COR-L47 (cell line): ENCODE measurements at regions not wholly inside any gene's neighbourhood (a gene's known extent, or its start where the extent isn't known, plus 50 kb on each side); places are given as distances from the start of the nearest gene placed in this dataset.

ENCODE experiments used
- DNase-seq: peaks from one replicate; lab custom pipeline; 2025; lab: John Stamatoyannopoulos, UW

DNA sequence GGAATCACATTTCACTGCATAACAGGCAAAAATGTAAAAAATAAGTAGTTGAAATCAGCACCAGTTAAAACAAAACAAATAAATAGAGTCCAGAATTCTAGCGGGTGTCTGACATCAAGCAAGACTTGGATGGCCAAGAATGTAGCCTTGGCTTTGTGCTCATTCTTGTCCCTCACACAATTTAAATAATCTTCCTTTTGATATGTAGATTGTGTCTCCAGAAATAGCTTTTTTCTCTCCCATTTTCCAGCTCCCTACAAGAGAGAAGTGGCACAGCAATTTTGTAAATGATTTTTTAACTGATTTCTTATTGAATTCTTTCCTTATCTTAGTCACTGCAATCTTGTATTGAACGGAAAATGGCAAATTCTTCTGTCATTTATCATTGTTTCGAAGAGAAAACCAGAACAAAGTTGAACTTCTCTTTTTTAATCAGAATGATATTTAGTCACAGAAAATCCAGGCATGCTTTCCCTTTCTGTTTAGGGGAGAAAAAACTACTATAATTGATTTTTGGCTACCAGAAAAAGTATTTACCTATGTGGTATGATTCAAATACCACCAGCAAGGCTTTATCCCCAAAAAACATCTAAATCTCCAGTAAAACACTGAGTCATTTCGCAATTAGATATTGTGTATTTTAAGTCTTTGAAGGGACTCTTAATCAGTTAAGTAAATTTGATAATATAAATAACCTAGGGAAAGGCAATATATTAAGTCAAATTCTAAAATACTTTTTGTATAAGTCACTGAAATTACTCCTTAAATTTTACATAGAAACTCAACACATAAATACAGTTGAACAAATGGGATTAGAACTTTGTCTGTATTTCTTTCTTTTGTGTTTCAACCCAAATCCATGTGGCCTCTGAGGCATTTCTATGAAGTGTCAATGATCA lies 481.7 kb downstream of the GBE1 start:
- no peak for DNase-seq

DNA sequence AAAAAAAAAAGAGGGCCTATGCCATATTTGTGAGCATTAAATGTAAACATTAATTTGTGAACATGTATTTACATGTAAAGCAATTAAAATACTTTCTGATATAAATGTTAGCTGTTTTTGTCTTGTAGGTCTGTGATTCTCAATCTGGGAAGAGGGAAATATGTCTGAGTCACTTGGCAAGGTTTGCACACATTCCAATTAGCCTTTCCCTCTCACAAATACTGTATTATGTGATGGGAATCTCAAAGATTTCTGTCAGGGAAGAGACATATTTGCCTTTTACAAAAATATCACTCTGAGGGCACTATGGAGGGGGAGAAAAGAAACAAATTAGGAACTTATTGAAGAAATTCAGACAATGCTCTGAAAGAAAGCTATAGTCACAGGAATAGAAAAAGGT lies 483.6 kb downstream of the GBE1 start:
- DNase-seq, result no peak

DNA sequence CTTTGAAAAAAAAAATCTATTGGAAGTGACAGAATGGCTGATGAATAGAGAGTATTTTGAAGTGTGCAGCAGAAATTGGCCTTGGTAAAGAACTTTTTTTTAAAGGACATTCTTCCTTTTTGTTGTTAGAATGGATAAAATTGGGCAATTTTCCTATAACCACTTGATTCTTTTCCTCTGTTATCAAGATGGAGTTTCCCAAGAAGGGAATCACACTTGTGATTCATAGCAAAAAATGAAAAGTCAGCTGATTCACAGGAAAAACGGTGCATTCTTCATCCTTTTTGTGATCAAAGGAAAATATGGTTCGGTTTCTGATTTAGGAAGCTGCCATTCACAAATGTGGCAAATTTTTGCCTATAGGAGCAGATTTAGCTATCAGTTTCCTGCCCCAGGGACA lies 486.8 kb downstream of the GBE1 start:
- DNase-seq, result no peak

DNA sequence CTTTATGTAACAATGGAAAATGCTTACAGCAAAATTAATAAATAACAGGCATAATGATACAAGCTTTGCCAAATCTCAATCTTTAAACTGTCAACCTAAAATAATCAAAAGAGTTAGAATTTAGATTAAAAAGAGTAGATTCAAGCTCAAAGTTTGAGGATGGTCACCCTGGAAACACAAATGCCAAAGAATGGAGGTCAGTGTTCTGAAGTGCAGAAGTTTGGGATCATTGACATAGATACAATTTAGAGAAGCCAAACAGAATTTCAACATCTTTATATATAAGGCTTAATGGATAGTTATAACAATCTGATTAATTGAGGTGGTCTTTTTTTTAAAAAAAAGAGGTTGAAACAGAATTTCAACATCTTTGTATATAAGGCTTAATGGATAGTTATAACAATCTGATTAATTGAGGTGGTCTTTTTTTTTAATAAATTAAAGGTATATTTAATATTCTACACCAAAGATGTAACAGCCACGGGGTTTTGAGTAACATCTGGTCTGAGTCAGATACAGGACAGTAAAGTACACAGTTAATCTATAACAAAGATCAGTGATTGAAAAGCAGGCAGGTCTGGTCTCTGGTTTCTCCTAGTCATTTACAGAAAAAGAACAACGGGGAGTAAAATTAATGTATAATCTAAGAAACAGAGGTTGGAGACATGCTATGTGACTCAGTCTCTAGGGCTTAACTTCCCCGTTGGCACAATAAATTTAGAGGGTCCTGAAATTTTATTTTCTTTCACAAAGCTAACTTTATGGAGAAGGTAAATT lies 490.7 kb downstream of the GBE1 start:
- DNase-seq, result no peak

DNA sequence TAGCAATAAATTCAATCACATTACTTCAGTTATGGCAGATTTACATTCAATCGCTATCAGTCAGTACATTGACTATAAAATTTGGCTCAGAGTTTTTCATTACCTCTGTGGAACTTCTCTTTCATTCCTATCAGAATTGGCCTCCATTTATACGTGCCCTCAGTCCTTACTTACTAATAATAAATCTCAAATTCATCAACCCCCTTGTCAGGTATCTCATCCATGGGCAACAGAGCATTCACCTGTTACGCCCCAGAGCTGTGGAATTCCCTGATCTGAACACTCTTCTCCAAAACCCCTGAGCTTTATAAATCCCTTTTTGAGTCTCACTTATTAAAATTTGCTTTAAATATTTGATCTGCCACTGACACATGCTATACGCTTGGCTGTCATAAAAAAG lies 492.9 kb downstream of the GBE1 start:
- DNase-seq, result no peak

DNA sequence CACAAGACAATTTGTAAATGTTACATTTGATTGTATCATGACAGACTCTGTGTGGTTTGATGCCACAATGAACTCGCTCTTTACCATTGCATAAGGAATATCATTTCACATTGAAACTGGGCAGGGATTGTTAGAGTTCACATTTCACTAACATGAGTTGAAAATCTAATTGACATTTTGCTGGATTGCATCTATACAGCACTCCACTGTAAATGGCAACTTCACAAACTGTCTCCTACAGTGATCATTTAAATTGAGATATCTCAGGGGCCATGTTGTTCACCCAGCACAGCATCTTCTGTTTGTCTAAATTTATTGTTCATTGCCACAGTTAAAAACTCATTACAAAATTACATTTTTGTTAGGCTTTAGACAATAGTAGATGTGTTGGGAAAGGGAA lies 499.4 kb downstream of the GBE1 start:
- no peak for DNase-seq

DNA sequence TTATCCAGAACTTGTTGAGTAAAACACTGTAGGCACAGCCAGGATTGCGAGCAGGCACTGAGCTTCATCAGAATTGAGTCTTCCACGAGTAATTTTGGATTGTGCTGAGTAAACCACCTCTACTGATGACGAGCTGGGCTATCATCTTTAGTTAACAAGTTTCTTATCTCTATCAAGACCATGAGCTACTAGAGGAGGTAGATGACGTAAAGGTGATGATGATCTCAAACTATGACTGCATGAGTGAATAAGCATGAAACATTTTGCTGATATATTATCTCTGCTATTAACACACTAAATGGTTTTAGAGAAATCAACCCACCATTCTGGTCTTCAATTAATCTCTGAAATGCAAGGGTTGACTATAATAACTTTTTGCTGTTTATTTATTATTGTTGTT lies 506.0 kb downstream of the GBE1 start:
- DNase-seq, result no peak

DNA sequence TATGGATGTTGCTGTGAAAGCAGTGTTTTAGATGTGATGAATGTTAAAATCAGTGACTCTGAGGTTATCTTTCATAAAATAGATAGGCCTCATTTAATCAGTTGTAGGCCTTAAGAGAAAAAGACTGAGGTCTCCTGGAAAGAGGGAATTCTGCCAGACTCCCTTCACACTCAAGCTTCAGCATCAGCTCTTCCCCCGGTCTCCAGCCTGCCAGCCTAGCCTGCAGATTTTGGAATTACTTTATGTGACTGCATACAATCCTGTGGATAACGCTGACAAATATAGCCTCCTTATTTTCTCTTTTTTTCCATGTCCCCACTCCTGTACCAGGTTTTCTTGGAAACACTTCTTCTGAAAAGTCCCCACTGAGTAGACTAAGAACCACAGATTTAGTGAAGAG lies 510.3 kb downstream of the GBE1 start:
- no peak for DNase-seq

DNA sequence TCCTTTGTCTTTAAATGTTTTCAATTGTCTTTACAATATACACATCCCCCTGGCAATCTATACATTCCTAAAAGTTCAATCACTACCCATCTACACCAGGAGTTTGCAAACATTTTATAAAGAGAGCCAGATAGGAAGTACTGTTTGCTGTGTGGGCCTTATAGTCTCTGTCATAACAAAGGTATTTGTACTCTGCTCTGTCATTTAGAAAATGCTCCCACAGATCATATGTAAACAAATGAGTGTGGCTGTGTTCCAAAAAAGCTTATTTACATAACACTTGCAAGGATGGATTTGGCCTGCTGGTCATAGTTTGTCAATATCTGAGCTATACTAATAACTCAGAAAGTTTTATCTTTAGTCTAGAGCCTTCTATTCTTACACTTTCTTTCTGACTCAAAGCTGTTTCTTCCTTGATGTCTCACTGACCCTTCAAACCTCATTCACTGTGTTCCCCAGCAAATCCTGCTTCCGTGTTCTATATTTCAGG lies 511.9 kb downstream of the GBE1 start:
- peak; percentile 50 for DNase-seq

DNA sequence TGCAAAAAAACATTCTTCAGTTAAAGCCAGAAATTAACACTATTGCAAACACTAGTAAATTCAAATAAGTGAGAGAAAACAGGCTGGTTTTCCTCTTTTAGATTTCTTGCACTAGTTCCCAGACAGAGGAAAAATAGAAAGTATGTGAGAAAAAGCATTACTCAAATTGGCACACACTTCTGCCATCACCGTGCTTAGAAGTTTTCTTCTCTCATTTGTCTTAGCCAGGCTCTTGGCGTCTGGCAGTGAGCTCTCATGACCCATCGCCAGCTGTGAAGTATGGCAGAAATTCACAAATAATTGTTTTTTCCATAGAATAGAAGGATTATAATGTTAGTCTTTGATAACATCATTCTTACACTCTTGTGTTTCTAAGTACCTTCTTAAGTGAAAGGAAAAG lies 515.9 kb downstream of the GBE1 start:
- no peak for DNase-seq

DNA sequence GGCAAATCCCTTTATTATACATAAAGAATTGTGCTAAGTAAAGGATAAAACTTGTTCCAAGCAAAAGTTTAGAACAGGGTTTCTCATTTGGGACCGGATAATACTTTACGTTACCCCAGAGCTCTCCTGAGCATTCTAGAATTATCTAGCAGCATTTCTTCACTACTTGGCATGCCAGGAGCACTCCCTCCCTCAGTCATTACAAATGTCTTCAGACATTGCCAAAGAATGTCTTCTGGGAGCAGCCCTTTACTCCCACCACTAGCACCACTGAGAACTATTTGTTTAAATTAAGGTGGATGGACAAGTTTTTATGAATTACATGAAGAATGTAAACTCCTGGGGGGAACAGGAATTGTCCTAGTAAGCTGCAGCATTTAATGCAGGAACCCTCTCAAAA lies 516.4 kb downstream of the GBE1 start:
- no peak for DNase-seq

DNA sequence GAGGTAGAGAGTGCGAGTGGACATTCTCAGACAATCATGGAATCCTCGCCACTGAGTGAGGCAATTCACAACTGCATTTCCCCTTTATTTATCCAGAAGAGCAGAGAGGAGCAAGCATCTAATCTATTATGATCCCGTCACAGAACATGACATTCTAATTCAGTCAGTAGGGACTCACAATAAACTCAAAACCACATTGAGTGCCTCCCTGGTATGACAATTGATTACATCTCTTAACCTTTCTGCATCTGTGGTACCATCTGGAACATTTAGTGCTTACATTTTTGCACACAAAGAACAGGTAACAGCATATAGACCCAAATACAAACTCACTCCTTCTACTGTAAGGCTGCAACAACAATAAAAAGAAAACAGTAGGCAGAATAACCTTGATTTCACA lies 517.2 kb downstream of the GBE1 start:
- no peak for DNase-seq

DNA sequence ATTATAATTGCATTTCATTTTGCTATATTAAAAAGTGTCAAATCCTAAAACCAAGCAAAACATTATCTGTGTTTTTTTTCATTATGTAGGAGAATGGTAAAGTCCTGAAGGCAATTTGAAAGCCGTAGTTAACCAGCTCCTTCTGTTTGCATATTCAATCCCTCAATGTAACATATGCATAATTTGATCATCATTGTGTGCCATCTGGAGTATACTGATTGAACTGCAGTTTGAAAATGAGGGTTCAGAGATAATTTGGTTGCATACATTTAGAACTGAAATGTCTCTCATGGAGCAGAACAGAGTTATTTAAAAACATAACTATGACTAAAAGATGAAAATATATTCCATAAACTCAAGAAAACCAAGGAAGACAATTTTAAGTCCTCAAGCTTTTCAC lies 518.6 kb downstream of the GBE1 start:
- DNase-seq, result no peak

DNA sequence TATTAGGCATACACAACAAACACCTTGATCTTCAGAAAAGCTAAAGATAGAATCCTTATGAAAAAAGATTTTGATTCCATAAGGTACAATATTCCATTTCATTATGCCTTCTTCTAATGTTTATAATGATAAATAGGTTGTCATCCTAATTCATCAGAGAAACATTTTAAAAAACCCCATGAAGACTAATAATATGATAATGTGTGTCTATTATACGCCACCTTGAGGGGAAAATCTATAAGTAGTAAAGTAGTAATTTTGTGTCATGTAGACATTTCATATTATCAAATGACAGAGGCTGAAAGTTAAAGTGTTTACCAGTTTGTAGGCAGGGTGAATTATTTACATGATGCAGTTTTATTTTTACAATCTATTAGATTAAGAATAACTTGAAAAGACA lies 524.3 kb downstream of the GBE1 start:
- DNase-seq, result no peak

DNA sequence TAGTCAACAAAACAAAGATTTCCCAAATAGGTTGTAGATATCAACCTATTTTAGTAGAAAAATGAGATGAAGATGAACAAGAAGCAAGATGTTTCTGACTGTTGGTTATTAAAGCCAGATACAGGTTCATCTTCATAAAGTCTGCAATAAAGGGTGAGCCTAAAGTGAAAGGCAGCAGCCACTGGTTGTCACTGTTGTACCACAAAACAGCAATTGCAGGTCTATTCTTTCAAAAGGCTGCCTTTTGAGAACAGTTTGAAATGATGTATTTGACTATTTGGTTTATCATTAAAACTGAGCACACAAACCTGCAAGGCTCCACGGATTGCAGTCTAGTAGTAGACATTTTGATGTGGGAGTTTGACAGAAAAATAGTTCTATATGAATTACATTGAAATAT lies 543.4 kb downstream of the GBE1 start:
- DNase-seq, result peak; percentile 20

DNA sequence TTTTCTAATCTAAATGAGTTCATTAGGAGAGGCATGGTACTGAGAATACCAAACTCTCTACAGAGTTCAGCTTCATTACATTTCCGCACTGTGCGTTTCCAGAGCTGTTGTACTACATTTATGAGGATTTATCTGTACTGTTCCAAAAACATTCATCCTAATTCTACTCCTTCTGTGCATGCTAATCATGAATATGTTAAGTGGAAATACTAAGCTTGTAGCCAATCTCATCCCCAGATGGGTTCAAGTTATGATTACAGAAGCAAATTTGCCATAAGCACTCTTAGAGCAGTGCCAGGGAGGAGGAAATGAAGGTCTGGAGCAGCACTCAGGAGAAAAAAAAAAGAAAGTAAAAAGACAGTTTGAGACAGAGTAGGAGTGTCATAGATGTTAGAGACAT lies 544.3 kb downstream of the GBE1 start:
- DNase-seq, result no peak

DNA sequence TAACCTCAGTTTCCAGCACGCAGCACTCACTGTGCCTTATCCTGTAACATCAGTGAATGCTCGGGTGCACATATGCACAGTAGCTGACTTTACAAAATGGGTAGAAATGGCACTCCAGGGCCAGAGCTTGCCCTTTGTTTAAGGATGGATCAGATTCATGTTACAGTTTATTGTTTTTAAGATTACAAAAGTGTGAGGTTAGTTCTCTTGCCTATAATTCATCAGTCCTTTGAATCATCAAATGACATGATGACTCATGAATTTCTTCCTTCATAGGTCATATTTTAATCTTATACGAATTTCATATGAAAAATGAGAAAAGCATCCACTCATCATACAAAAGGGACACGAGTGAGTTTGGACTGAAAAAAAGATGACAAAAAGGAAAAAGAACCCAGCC lies 545.3 kb downstream of the GBE1 start:
- no peak for DNase-seq

DNA sequence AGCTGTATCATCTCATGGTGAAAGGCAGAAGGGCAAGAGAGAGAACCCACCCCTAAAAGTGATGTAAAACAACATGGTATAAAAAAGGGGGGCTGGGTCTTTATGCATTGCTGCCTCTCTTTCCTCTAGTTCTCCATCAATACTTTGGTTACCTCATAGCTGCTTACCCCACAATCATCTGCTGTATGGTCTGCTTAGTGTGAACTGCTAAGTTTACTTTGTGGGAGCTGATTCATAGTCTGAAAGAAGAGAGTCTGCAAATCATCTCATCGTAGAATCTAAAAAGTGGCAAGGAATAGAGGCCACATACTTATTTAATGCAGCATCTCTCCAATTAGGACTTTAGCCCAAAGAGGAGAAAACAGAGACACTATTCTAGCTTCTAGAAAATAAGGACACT lies 546.8 kb downstream of the GBE1 start:
- no peak for DNase-seq

DNA sequence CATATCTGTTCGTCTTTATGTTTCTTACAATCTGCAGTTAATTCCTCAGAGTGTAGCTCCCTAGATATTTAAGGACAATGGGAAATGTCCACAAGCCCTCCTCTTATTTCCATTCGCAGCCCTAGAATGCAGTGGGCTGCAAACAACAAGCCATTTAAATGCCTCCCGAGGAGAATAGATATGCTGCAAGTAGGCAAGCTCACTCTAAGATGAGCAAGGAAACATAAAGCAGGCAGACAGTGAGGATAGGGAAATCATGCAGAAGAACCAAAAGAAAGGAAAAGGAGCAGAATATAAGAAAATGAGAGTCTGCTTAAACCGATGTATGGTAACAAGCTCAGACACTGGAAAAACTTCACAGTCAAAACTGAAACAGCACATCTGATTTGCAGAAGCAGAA lies 561.9 kb downstream of the GBE1 start:
- no peak for DNase-seq

DNA sequence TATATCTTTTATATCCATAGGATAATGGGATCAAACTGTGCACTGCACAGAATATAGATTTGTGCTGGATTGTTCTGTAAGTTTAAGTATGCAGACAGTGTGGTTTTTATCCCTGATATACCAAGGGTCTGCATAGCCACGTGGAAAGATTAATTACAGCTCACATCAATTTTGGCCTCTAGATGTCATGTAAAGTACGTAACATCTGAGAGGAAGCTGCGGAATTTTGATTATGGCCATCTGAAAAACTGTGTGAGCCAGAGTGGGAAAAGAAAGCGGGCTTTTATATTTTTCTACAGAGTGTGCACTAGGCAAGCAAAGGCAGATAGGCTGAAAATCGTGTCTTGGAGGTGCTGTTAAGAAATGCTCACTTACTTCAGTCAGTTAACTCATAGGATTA lies 562.7 kb downstream of the GBE1 start:
- no peak for DNase-seq

DNA sequence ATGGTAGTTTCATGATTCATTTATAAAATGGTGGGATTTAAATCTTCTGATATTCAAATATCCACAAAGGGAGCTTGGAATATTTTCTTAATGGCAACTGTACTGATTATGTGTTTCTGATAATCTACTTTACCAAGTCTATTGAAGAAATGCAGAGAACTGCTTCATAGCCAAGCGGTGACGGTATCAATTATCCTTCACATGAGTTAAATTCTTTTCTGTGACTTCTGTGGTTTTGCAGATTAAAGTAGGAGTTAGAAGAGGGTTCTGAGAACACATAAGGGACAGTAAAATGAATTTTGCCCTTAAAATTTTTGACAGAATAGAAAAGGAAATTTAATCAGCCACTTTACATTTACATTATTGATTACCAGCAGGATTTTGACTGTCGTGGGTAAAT lies 563.2 kb downstream of the GBE1 start:
- no peak for DNase-seq

DNA sequence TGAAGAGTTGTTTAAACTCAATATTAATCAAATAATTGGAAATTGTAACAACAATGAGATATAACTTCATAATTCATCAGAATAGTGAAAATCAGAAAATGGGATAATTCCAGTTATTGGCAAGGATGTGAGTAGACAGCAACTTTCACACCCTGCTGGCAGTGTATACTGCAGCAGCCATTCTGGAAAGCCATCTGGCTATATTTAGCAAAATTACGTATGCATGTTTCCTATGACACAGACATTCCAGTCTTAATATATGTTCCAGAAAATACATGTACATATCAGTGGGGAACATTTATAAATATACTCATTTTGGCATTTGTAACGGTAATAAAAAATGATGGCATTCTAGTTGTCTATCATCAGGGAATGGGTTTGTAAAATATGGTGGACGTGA lies 564.1 kb downstream of the GBE1 start:
- no peak for DNase-seq

DNA sequence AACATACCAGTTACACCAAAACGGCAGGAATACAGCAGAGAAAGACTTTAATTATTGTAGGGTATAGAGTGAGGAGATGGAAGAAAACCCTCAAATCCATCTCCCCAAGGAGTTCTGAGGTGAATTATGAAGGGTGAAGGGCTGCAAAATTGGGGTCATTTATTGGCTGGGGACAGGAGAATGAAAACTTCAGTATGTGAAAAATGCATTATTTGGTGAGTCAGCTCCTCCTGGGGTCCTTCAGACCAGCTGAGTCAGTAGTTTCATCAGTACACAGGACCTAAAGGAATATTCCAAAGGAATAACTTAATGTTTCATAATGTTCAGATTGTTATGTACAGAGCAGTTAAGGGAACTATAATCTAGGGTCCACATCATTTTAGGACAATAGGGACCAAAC lies 566.0 kb downstream of the GBE1 start:
- DNase-seq, result no peak
